NCI-H1105 treated with DMSO at 0.1 percent for 48 hours (cell line): ENCODE measurements at regions not wholly inside any gene's neighbourhood (a gene's known extent, or its start where the extent isn't known, plus 50 kb on each side); places are given as distances from the start of the nearest gene placed in this dataset.
A peak's percentile ranks its signal among the peaks of the same experiment; 100 is the strongest.
"Not testable (repeated sequence)": the region's sequence is repeated elsewhere in the genome, so short reads cannot be mapped to it uniquely, and the experiment has no call there.

Experiments
- DNase-seq: peaks from one replicate; lab custom pipeline; 2025; lab: John Stamatoyannopoulos, UW

GRCh38 chr9:12424243-12424642 lies 268.9 kb upstream of the TYRP1 start:
- no peak for DNase-seq

DNA sequence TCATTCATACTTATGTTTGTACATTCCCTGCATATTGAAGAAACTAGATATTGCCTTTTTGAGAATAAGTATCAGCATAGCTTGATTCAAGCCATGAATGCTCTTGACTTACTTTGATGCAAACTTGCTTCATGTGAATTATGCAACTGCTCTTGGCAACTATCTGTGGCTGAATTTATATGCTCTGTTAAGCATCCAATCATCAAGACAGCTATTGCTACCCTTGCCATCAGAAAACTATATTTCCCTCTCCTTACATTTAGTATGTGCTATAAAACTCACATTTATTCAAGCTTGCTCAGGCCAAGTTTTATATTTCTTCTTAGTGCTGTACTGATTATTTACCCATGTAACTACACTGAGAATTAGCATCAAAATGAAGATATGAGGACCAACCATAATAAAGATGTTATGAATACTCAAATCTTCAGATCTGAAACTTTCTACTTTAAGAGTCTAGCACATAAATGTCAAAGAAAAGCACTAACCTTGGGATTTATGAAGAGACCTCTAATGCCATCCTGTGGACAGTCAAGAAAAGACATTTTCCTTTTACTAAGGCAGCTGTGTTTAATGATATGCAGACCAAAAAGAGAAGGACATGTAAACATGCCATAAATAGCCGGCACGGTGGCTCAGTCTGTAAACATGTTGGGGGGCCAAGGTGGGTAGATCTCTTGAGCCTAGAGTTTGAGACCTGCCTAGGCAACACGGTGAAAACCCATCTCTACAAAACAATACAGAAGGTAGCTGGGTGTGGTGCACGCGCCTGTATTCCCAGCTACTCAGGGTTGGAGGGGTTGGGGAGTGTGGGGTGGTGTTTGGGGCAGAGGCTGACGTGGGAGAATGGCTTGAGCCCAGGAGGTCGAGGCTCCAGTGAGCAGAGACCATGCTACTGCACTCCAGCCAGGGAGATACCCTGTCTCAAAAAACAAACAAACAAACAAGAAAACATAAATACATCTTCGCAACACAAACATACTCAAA lies 267.0 kb upstream of the TYRP1 start:
- DNase-seq: peak; percentile 78

DNA sequence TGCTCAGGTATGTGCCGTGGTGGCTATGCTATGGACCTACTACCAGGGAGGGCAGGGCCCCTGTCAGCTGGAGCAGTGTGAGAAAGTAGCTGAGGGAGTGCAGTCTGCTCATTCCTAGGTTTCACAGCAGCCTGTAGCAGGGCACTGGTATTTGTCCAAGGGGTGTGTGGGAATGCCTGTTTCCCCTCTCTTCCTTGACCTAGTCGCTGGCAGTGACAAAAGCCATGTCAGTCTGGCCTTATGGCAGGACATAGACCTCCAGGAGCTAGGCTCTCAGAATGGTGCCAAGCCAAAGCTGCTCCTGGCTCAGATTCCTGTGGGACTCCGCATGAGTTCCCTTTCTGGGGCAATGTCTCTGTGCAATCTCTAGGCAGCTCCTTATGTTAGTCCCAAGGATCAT lies 253.9 kb upstream of the TYRP1 start:
- DNase-seq: no peak

DNA sequence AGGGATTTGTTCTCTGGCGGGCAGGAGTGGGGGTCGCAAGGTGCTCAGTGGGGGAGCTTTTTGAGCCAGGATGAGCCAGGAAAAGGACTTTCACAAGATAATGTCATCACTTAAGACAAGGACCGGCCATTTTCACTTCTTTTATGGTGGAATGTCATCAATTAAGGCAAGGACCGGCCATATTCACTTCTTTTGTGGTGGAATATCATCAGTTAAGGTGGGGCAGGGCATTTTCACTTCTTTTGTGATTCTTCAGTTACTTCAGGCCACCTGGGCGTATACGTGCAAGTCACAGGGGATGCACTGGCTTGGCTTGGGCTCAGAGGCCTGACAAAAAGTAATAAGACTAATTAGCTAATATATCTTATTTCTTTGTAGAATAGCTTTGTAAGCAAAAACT lies 252.1 kb upstream of the TYRP1 start:
- DNase-seq: not testable (repeated sequence)

- DNase-seq: no peak
Observed at GRCh38 chr9:12441506-12441905, 251.7 kb upstream of the TYRP1 start.

GRCh38 chr9:12448246-12448645 lies 244.9 kb upstream of the TYRP1 start:
- no peak for DNase-seq

DNA sequence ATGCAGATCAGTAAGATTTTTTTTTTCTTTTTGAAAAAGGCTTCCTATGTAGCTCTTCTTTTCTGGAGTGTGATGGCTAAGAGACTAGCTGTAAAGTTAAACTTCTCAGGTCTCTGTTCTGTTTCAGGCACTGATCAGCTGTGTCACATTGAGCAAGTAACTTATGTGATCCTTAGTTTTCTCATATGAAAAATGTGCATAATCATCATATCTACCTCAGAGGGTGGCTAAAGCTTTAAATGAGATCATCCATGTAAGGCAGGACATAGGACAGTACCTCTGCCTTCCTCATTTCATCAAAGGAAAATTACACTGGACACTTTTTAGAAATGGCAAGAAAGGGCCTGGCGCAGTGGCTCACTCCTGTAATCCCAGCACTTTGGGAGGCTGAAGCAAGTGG lies 235.9 kb upstream of the TYRP1 start:
- no peak for DNase-seq

DNA sequence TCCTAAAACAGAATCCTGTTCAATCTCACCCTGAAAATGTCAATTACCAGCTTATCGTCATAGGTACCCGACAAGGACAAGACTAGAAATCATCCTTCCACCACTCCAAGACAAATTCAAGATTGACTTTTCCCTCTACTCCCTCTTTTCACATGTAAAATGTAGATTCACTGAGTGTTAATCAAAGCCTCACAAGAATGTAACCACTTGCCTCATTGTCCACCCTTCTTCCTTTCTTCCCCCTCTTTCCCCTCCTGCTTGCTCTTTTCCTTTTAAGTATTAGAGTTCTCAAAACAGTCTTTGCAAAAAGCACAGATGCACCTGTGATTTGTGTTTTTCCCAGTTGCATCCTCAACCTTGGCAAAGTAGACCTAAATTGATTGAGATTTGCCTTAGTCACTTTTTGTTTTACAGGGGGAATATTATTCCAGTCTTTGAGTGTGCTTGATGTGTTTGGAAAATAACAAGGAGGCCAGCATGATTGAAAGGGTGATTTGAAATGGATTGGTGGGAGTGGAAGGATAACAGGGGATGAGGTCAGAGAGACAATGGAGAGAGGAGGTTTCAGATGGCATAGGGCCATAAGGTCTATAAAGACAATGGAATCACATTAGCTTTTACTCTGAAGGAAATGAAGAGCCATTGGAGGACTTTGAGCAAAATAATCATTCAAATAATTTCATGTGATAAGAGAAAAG lies 231.3 kb upstream of the TYRP1 start:
- peak; percentile 19 for DNase-seq

DNA sequence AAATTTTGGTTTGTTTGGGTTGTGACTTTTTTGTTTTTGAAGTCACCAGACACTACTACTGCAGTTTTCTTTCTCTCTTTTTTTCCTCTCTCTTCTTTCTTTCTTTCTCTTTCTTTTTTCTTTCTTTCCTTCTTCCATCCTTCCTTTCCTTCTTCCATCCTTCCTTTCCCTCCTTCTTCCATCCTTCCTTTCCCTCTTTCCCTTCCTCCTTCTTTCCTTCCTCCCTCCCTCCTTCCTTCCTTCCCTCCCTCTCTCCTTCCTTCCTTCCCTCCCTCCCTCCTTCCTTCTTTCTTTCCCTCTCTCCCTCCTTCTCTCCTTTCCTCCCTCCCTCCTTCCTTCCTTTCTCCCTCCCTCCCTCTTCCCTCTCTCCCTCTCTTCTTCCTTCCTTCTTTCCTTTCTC lies 230.3 kb upstream of the TYRP1 start:
- no peak for DNase-seq

DNA sequence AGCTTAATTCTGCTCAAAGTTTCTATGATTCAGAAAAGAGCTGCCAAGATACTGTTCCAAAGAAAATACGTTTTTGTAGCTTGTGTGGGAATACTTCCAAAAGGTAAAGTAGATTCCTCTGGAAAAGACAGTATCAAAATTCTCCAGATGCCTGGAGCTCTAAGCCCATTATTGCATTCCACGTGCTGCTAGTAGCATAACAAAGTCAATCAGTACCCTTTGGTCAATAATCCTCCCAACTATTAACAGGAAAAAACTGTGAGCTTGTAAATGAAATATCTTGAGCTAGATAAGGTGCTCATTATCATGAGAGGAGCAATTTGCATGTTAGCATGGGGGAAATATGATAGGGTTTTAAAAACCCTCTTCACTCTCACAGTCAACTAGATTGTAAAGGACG lies 229.5 kb upstream of the TYRP1 start:
- DNase-seq: peak; percentile 78

GRCh38 chr9:12464400-12464799 lies 228.8 kb upstream of the TYRP1 start:
- DNase-seq: peak; percentile 50

- DNase-seq: peak; percentile 63
Observed at GRCh38 chr9:12464910-12465512, 228.2 kb upstream of the TYRP1 start.

GRCh38 chr9:12469084-12469483 lies 224.1 kb upstream of the TYRP1 start:
- DNase-seq: no peak

GRCh38 chr9:12494411-12494810 lies 198.8 kb upstream of the TYRP1 start:
- no peak for DNase-seq

DNA sequence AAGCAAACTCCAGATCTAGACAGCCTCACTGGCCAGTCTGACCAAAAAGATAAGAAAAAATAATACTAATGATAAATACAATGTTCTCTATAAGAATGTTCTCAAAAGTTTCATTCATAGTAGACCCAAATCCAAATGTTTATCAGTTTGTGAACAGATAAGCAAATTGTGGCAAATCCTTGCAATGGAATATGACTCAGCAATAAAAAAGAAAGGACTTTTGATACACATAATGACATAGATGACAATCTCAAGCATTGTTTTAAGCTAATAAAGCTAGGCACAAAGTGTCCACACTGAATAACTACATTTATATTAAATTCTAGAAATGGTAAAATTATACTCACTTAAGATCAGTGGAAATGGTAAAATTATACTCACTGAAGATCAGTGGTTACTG lies 195.4 kb upstream of the TYRP1 start:
- no peak for DNase-seq

- no peak for DNase-seq
Observed at GRCh38 chr9:12502520-12502919, 190.7 kb upstream of the TYRP1 start.

DNA sequence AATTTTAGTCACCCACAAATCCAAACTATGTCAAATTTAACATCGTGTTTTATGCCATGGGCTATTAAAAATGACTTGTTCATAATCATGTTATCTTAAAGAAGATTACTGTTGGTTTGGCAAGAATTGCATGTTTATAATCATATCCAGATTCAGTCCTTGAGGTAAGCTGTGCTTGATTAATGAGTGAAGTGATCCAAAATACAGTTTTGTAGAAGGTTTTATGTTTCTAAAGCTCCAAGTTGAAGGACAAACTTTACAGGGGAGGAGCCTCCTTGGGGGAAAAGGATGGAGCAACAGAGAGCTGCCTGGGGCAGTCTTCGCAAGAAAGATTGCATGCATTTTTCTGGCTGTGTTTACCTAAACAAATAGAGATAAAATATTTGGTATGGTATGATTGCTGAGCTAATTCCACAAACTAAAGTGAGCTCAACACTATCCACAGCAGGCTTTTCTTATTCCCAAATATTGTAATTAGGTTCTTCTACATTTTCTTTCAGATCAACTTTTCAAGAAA lies 189.5 kb upstream of the TYRP1 start:
- no peak for DNase-seq

- no peak for DNase-seq
Observed at GRCh38 chr9:12510551-12510950, 182.6 kb upstream of the TYRP1 start.

DNA sequence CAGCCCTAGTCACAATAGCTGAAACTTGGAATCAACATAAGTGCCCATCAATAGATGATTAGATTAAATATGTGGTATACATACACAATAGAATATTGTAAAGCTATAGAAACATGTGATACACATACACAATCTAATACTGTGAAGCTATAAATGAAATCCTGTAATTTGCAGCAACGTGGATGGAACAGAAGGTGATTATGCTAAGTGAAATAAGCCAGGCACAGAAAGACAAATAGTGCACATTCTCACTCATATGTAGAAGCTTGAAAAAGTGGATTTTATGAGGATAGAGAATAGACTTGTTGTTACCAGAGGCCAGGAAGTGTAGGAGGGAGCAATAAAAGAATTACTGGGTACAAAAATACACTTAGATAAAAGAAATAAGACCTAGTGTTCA lies 181.5 kb upstream of the TYRP1 start:
- no peak for DNase-seq

GRCh38 chr9:12516031-12516430 lies 177.2 kb upstream of the TYRP1 start:
- DNase-seq: no peak

DNA sequence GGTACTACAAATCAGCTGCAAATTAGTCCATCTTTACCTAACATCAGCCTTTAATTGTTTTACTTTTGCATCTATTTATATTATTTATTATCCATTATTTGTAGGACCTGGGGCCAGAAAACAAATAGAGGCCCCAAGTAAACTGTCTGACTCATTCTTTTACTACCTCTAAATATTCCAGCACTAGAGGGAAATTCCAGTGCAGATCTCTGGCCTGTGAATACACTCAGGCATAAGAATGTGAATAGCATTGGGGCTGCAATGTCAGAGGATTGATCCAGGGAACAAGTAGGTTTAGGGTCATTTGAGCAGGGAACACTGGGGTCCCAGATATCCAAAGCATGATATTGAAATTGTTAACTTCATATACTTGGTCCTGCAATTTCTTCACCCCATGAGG lies 176.6 kb upstream of the TYRP1 start:
- DNase-seq: no peak

DNA sequence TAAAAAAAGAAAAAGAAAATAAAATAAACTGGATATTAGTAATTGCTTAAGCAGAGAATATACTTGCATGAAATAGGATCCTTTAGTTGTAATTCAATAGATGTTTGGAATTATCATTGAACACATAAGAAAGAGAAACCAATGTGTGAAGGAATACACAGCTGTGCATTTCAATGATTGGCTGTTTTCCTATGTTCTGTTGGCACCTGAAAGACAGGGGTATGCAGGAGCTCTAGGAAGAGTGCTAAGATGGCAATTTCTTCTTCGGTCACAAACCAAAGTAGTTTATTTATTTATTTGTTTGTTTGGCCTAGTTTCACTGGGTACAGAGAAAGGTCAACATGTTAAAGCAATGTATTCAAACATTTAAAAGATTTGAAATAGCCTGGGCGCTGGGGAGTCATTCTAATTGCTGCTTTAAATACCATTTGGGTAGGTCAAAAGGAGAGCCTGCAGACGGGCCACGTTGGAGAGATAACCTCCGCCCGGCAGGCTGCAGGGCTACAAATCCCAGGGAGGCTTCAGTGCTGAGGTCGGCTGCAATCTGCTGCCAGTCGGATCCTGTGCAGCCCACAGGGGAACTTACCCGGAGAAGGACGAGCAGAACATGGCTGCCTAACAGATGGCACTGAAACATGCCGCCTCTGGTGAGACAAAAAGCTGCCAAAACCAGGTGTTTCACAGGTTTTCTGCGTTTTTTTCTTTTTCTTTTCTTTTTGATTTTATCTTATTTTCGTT lies 154.2 kb upstream of the TYRP1 start:
- no peak for DNase-seq
